ENCODE measurements at regions not wholly inside any gene's neighbourhood (a gene's known extent, or its start where the extent isn't known, plus 50 kb on each side); places are given as distances from the start of the nearest gene placed in this dataset.

DNA sequence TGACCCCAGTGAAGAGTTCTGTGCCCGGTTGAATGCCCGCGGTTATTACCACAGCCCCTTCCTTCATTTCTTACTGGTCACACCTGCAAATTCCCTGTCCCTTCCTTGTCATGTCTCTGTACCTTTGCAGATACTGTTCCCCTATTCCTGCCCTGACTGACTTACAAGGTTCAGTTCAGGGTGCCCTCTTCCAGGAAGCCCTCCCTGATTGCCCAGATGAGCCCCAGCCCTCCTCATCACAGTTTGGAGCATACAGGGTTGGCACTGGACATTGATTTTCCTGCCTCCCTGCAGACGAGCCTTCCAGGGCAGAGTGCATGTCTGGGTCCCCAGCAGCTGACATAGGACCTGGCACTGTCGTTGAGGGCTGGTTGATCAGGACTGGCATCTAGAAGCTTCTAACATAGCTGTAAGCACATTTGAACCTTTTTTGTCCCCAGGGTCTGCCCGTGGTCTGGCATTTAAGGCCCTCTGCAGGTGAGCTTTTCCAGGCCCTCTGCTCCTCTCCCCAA, 70.4 kb upstream of the SHISAL1 start:
- TF ChIP-seq CTCF (conservative IDR thresholded peaks at IDR 0.05 in 1 of 2, IDR thresholded peaks at IDR 0.05 in 1 of 2; ENCODE audit: low read depth in 1 of 2, low read length in 2 of 2) (no peak), EZH2 (IDR thresholded peaks at IDR 0.05; ENCODE audit: low read length, missing control alignments) (no peak)
